22Rv1 (cell line): ENCODE measurements at regions not wholly inside any gene's neighbourhood (a gene's known extent, or its start where the extent isn't known, plus 50 kb on each side); places are given as distances from the start of the nearest gene placed in this dataset.

Source experiments
- ZFX ChIP-seq: fragments of 450-650 bp; IDR thresholded peaks from 2 replicates; pipeline ENCODE4 v1.6.1; 2017; ENCODE audit warnings: antibody characterized with exemption, borderline replicate concordance
- TF ChIP-seq, protein P1 (sequence below): fragments of 450-650 bp; IDR thresholded peaks from 2 replicates; pipeline ENCODE4 v1.5.1; 2017; ENCODE audit warnings: mild to moderate bottlenecking

DNA sequence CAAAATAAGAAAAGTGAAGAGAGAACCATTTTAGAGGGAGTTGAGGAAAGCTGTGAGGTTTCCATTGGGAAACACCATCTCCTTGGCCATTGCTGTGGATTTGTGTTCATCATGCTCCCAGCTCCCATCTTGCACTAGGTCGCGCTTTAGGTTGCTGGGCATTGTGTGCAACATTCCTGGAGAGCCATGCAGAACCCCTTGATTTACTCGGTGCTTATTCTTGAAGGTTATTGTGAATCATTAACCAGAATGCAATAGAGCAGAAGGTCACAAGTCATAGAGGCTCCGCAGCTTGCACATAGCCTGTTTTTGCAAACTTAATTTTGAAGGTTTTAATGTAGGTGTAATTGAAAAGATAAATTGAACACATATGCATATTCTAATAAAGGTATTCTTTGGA lies 239.2 kb upstream of the IL12A start:
- TF ChIP-seq, protein P1, sequence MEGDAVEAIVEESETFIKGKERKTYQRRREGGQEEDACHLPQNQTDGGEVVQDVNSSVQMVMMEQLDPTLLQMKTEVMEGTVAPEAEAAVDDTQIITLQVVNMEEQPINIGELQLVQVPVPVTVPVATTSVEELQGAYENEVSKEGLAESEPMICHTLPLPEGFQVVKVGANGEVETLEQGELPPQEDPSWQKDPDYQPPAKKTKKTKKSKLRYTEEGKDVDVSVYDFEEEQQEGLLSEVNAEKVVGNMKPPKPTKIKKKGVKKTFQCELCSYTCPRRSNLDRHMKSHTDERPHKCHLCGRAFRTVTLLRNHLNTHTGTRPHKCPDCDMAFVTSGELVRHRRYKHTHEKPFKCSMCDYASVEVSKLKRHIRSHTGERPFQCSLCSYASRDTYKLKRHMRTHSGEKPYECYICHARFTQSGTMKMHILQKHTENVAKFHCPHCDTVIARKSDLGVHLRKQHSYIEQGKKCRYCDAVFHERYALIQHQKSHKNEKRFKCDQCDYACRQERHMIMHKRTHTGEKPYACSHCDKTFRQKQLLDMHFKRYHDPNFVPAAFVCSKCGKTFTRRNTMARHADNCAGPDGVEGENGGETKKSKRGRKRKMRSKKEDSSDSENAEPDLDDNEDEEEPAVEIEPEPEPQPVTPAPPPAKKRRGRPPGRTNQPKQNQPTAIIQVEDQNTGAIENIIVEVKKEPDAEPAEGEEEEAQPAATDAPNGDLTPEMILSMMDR = no peak
- TF ChIP-seq ZFX = no peak
